GM12878 (cell line): ENCODE measurements at regions not wholly inside any gene's neighbourhood (a gene's known extent, or its start where the extent isn't known, plus 50 kb on each side); places are given as distances from the start of the nearest gene placed in this dataset.

ENCODE experiments used
- ATAC-seq: fragments of 200-7000 bp; cut with Tn5 transposase; 3 replicates; pipeline ENCODE4 v1.9.1; 2020; ENCODE audit warnings: mild to moderate bottlenecking, moderate library complexity
- BruUV-seq: library from RNA; stranded (reverse); fragments of 400-500 nt; replicated peaks from 2 replicates; lab custom pipeline; 2021; lab: Mats Ljungman, UMichigan
- CTCF ChIA-PET: fragments of 300-600 bp; sonication (Branson Sonifier 250); formaldehyde crosslinking; extraction: SDS; loops from one replicate; lab custom pipeline; 2021; ENCODE audit warnings: inconsistent platforms; lab: Yijun Ruan, JAX
- POLR2A ChIA-PET: fragments of 350-600 bp; formaldehyde crosslinking; extraction: SDS; loops from one replicate; lab custom pipeline; 2021; ENCODE audit warnings: inconsistent platforms; lab: Charles Lee
- RAD21 ChIA-PET: fragments of 300-600 bp; sonication (Branson Sonifier 250); formaldehyde crosslinking; loops from one replicate; lab custom pipeline; 2023; ENCODE audit warnings: antibody characterized with exemption; ENCODE audit not compliant: unreplicated experiment; lab: Charles Lee
- SMC1A ChIA-PET: fragments of 300-600 bp; sonication (Branson Sonifier 250); formaldehyde crosslinking; loops from one replicate; lab custom pipeline; 2023; ENCODE audit not compliant: unreplicated experiment, uncharacterized antibody; lab: Charles Lee
- DNase-seq: peaks from one replicate; pipeline ENCODE4 v3.0.0-alpha.2; 2011; ENCODE audit warnings: low read depth, low spot score
- FAIRE-seq: peaks from 3 replicates; lab custom pipeline; 2011; peaks lifted over from hg19 to GRCh38; lab: Jason Lieb, UNC
- H2AFZ ChIP-seq: 2 replicates; pipeline ENCODE4 v1.6.0; 2011; ENCODE audit warnings: low read depth, low read length, control low read depth; ENCODE audit not compliant: control insufficient read depth
- H3K27ac ChIP-seq: 2 replicates; pipeline ENCODE4 v1.5.1; 2011; ENCODE audit warnings: control low read depth; ENCODE audit not compliant: control insufficient read depth, insufficient read depth
- H3K27me3 ChIP-seq, 2 experiments: replicated peaks in 1 of 2; 2 replicates each; pipeline versions ENCODE4 v1.6.0 to v1.6.1; 2011; ENCODE audit warnings: low read length in 1 of 2; ENCODE audit not compliant: control insufficient read depth in 2 of 2, insufficient read depth in 2 of 2
- H3K36me3 ChIP-seq, 2 experiments: 2 replicates each; pipeline ENCODE4 v1.5.1; 2011; ENCODE audit warnings: low read length in 1 of 2; ENCODE audit not compliant: control insufficient read depth in 2 of 2, insufficient read depth in 2 of 2
- H3K4me1 ChIP-seq: 2 replicates; pipeline ENCODE4 v1.6.1; 2011; ENCODE audit warnings: mild to moderate bottlenecking, low read length, moderate library complexity, mixed read lengths; ENCODE audit not compliant: control insufficient read depth, insufficient read depth
- H3K4me2 ChIP-seq: 2 replicates; pipeline ENCODE4 v1.6.0; 2011; ENCODE audit warnings: control low read depth; ENCODE audit not compliant: control insufficient read depth, insufficient read depth
- H3K4me3 ChIP-seq: fragments of 200-600 bp; sonication (generic); 2 replicates; pipeline ENCODE4 v1.5.1; 2016
- H3K79me2 ChIP-seq: 2 replicates; pipeline ENCODE4 v1.6.0; 2011; ENCODE audit warnings: low read length; ENCODE audit not compliant: control insufficient read depth, insufficient read depth
- H3K9ac ChIP-seq: 2 replicates; pipeline ENCODE4 v1.8.0; 2011; ENCODE audit warnings: low read length, control low read depth, mixed read lengths; ENCODE audit not compliant: control insufficient read depth, insufficient read depth
- H3K9me3 ChIP-seq: replicated peaks from 3 replicates; pipeline ENCODE4 v1.5.1; 2011; ENCODE audit warnings: mild to moderate bottlenecking, low read length; ENCODE audit not compliant: control insufficient read depth, insufficient read depth
- H4K20me1 ChIP-seq: 2 replicates; pipeline ENCODE4 v1.6.0; 2011; ENCODE audit not compliant: control insufficient read depth, insufficient read depth
- BMI1 ChIP-seq: fragments of 450-650 bp; IDR thresholded peaks from 2 replicates; pipeline ENCODE4 v1.6.1; 2016; ENCODE audit warnings: mild to moderate bottlenecking, moderate library complexity, borderline replicate concordance
- CEBPB ChIP-seq, 2 experiments: fragments of 150-350 bp in 1 of 2; IDR thresholded peaks; 2 replicates each; pipeline ENCODE4 v1.6.1; 2012 to 2014; ENCODE audit warnings: low read depth in 2 of 2, low read length in 2 of 2, borderline replicate concordance in 1 of 2, inconsistent platforms in 1 of 2
- CHD1 ChIP-seq: IDR thresholded peaks from 2 replicates; pipeline ENCODE4 v1.6.1; 2012; ENCODE audit warnings: low read depth, low read length, improper control_type of control experiment
- CHD4 ChIP-seq: fragments of 200-600 bp; sonication (generic); IDR thresholded peaks from 2 replicates; pipeline ENCODE4 v1.6.1; 2016; ENCODE audit warnings: mild to moderate bottlenecking
- E4F1 ChIP-seq: fragments of 450-650 bp; IDR thresholded peaks from 2 replicates; pipeline ENCODE4 v1.6.1; 2018; ENCODE audit warnings: borderline replicate concordance, mild to moderate bottlenecking; ENCODE audit not compliant: partially characterized antibody
- EED ChIP-seq: sonication (generic); IDR thresholded peaks from 2 replicates; pipeline ENCODE4 v1.6.1; 2016; ENCODE audit warnings: antibody characterized with exemption, low read depth
- ESRRA ChIP-seq: IDR thresholded peaks from 2 replicates; pipeline ENCODE4 v1.6.1; 2012; ENCODE audit warnings: mild to moderate bottlenecking, low read length, improper control_type of control experiment
- FOS ChIP-seq: IDR thresholded peaks from 3 replicates; pipeline ENCODE4 v1.6.1; 2011; ENCODE audit warnings: borderline replicate concordance; ENCODE audit not compliant: insufficient read length; ENCODE audit errors: extremely low read depth
- GATAD2B ChIP-seq: fragments of 450-650 bp; conservative IDR thresholded peaks from 2 replicates; pipeline ENCODE4 v1.6.1; 2017; ENCODE audit warnings: low read depth, mild to moderate bottlenecking, moderate library complexity
- KLF5 ChIP-seq: fragments of 450-650 bp; IDR thresholded peaks from 2 replicates; pipeline ENCODE4 v1.6.1; 2014; ENCODE audit warnings: mild to moderate bottlenecking; ENCODE audit not compliant: partially characterized antibody
- NBN ChIP-seq: fragments of 450-650 bp; IDR thresholded peaks from 2 replicates; pipeline ENCODE4 v1.6.1; 2016
- NFXL1 ChIP-seq: fragments of 450-650 bp; IDR thresholded peaks from 2 replicates; pipeline ENCODE4 v1.6.1; 2017; ENCODE audit warnings: antibody characterized with exemption, mild to moderate bottlenecking, borderline replicate concordance
- POLR2AphosphoS2 ChIP-seq: IDR thresholded peaks from 2 replicates; pipeline ENCODE4 v1.6.1; 2011; ENCODE audit warnings: low read depth, mild to moderate bottlenecking, low read length, improper control_type of control experiment, moderate library complexity
- RAD21 ChIP-seq: IDR thresholded peaks from 2 replicates; pipeline ENCODE4 v1.6.1; 2011; ENCODE audit warnings: mild to moderate bottlenecking, low read depth, low read length, moderate library complexity; ENCODE audit not compliant: insufficient read depth
- RFX5 ChIP-seq: IDR thresholded peaks from 2 replicates; pipeline ENCODE4 v1.6.1; 2011; ENCODE audit warnings: low read depth, low read length, improper control_type of control experiment
- SMARCA5 ChIP-seq: fragments of 450-650 bp; IDR thresholded peaks from 2 replicates; pipeline ENCODE4 v1.6.1; 2017; ENCODE audit warnings: mild to moderate bottlenecking
- TARDBP ChIP-seq: IDR thresholded peaks from 2 replicates; pipeline ENCODE4 v1.6.1; 2016; ENCODE audit warnings: borderline replicate concordance
- WRNIP1 ChIP-seq: IDR thresholded peaks from 2 replicates; pipeline ENCODE4 v1.6.1; 2011; ENCODE audit warnings: low read depth, low read length, improper control_type of control experiment, borderline replicate concordance
- WGBS: methylation state at CpG from one replicate; pipeline ENCODE4 v1.1.6; 2016; ENCODE audit warnings: low lambda C conversion rate; ENCODE audit not compliant: insufficient replicate concordance, insufficient coverage; ENCODE audit errors: missing lambda C conversion rate; 5-methylcytosine and 5-hydroxymethylcytosine counted together
- in situ Hi-C: fragments of 300-500 bp; cut with MboI; formaldehyde crosslinking; loops from 9 replicates; pipeline ENCODE4 v1.14.3; 2018; ENCODE audit warnings: mixed read lengths
- intact Hi-C: fragments of 100-400 bp; cut with micrococcal nuclease; formaldehyde crosslinking; loops from one replicate; pipeline ENCODE4 v1.14.2; 2022; ENCODE audit not compliant: unreplicated experiment
- TF ChIP-seq, protein P1 (sequence below): fragments of 450-650 bp; IDR thresholded peaks from 2 replicates; pipeline ENCODE4 v1.6.1; 2014; ENCODE audit warnings: mild to moderate bottlenecking
- TF ChIP-seq, protein P2 (sequence below): fragments of 450-650 bp; IDR thresholded peaks from 2 replicates; pipeline ENCODE4 v1.6.1; 2017; ENCODE audit warnings: mild to moderate bottlenecking

GRCh38 chr5:58231041-58231440 lies 228.8 kb downstream of the PLK2 start (continued):
- TF ChIP-seq GATAD2B = no peak
- no peak for TF ChIP-seq TARDBP
- TF ChIP-seq RFX5 = no peak
- no peak for TF ChIP-seq CHD1
- TF ChIP-seq, all 136 proteins: peak for 0

DNA sequence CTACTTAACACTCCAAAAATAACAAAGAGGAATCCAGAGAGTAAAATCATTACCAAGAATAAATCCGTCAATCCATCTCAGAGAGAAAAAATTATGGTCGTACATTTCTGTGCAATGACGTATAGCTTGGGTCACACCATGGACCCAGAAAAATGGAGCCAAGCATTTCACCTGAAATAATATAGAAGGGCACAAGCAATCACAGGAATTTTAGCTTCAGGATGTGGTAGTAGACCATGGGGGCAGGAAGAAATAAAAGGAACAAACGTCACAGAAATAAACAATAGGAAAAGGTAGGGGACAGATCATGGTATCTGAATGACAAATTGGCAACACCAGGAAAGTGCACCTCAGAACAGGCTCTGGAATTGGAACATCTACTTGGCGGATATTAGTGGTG lies 231.0 kb downstream of the PLK2 start:
- Histone ChIP-seq H3K4me1 (no peaks in the 10 kb centered on the region), H3K9me3 (no peaks in the 10 kb centered on the region), H2AFZ (no peak overlapping the region), H4K20me1 (no peaks in the 10 kb centered on the region), H3K27me3 (no peaks in the 10 kb centered on the region), H3K9ac (no peak overlapping the region), H3K36me3 (no peaks in the 10 kb centered on the region), H3K79me2 (no peaks in the 10 kb centered on the region)
- intact Hi-C loops = no loop called here
- ChIA-PET POLR2A (no interaction called here), RAD21 (no interaction called here), CTCF (no interaction called here)
- BruUV-seq = no TSS peak
- 44% methylated on average over 5 of the region's 5 CpGs for WGBS
- no peak for FAIRE-seq
- in situ Hi-C loops = no loop called here
- TF ChIP-seq BMI1 = no peak
- TF ChIP-seq NBN = no peak
- TF ChIP-seq FOS = no peak
- no peak for TF ChIP-seq NFXL1
- TF ChIP-seq CEBPB (IDR thresholded peaks at IDR 0.05; ENCODE audit: borderline replicate concordance in 1 of 2, low read depth in 2 of 2, low read length in 2 of 2) = no peak
- no peak for TF ChIP-seq E4F1
- no peak for TF ChIP-seq POLR2AphosphoS2
- no peak for TF ChIP-seq RFX5
- no peak for TF ChIP-seq EED
- TF ChIP-seq ESRRA = no peak
- no peak for TF ChIP-seq RAD21
- TF ChIP-seq CHD4 = no peak
- no peak for TF ChIP-seq SMARCA5
- TF ChIP-seq, protein P1, sequence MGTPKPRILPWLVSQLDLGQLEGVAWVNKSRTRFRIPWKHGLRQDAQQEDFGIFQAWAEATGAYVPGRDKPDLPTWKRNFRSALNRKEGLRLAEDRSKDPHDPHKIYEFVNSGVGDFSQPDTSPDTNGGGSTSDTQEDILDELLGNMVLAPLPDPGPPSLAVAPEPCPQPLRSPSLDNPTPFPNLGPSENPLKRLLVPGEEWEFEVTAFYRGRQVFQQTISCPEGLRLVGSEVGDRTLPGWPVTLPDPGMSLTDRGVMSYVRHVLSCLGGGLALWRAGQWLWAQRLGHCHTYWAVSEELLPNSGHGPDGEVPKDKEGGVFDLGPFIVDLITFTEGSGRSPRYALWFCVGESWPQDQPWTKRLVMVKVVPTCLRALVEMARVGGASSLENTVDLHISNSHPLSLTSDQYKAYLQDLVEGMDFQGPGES = no peak
- TF ChIP-seq KLF5 = no peak
- no peak for TF ChIP-seq WRNIP1
- TF ChIP-seq, protein P2, sequence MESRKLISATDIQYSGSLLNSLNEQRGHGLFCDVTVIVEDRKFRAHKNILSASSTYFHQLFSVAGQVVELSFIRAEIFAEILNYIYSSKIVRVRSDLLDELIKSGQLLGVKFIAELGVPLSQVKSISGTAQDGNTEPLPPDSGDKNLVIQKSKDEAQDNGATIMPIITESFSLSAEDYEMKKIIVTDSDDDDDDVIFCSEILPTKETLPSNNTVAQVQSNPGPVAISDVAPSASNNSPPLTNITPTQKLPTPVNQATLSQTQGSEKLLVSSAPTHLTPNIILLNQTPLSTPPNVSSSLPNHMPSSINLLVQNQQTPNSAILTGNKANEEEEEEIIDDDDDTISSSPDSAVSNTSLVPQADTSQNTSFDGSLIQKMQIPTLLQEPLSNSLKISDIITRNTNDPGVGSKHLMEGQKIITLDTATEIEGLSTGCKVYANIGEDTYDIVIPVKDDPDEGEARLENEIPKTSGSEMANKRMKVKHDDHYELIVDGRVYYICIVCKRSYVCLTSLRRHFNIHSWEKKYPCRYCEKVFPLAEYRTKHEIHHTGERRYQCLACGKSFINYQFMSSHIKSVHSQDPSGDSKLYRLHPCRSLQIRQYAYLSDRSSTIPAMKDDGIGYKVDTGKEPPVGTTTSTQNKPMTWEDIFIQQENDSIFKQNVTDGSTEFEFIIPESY = no peak
- TF ChIP-seq, all 136 proteins: peak for 0
- no peak overlapping the region for H3K4me2 ChIP-seq
- no peak overlapping the region for H3K27ac ChIP-seq
- no peak overlapping the region for H3K4me3 ChIP-seq
- no peak for ATAC-seq
- no peak for DNase-seq
- SMC1A ChIA-PET = interaction anchor here (2.2 kb wide), 1 partner anchor 11 kb away, joined by 4 read pairs; no protein-coding TSS in a partner anchor
